ENCODE measurements at regions not wholly inside any gene's neighbourhood (a gene's known extent, or its start where the extent isn't known, plus 50 kb on each side); places are given as distances from the start of the nearest gene placed in this dataset.

DNA sequence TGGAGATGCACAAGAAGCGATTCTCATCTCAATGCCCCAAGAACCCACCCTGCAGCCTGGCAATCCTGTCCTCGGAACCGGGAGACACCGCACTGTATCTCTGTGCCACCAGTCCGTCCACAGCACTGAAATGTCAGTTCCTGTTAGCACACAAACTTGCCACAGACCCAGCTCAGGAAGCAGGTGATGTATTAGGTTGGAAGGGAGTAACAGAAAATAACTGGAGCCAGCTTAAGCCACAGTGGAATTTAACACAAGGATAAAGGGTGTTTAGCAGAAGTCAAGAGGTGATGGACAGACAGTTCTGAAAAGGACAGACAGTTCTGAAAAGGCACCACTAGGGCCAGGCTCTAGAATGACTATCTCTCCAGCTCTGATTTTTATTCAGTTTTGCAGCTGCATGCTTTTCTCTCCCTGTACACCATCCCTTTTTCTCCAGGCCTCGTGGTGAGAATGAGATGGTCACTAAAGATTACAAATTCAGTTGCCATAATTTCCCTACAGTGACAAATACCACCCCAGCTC lies 114.4 kb downstream of the ANKRD18B start:
- no peak for TF ChIP-seq ZNF274 (IDR thresholded peaks at IDR 0.05; ENCODE audit: low read depth, low read length)
- no peak for TF ChIP-seq YY1 (IDR thresholded peaks at IDR 0.05; ENCODE audit: insufficient read depth, insufficient read length)
- no peak for TF ChIP-seq SUZ12 (IDR thresholded peaks at IDR 0.05; ENCODE audit: extremely low read depth, insufficient read depth, insufficient read length)

All from NT2/D1 (cell line).